DOHH2 (cell line): ENCODE measurements at regions not wholly inside any gene's neighbourhood (a gene's known extent, or its start where the extent isn't known, plus 50 kb on each side); places are given as distances from the start of the nearest gene placed in this dataset.

Experiments
- H3F3A ChIP-seq: fragments of 200-600 bp; sonication (generic), shearing (Covaris generic); 2 replicates; pipeline ENCODE4 v1.6.0; 2016; ENCODE audit warnings: antibody characterized with exemption, mild to moderate bottlenecking; ENCODE audit not compliant: control insufficient read depth, insufficient read depth
- H3K27ac ChIP-seq: fragments of 200-600 bp; sonication (generic); 2 replicates; pipeline ENCODE4 v1.5.1; 2014; ENCODE audit warnings: low read depth, mild to moderate bottlenecking, low read length, moderate library complexity
- H3K27me3 ChIP-seq: fragments of 200-600 bp; sonication (generic); 2 replicates; pipeline ENCODE4 v1.6.1; 2014; ENCODE audit warnings: mild to moderate bottlenecking, low read length, mixed read lengths; ENCODE audit not compliant: control insufficient read depth
- H3K36me3 ChIP-seq: fragments of 200-600 bp; sonication (generic); 2 replicates; pipeline ENCODE4 v1.6.1; 2014; ENCODE audit warnings: mild to moderate bottlenecking, low read length, moderate library complexity, mixed read lengths; ENCODE audit not compliant: control insufficient read depth
- H3K4me1 ChIP-seq: fragments of 200-600 bp; sonication (generic); 2 replicates; pipeline ENCODE4 v1.6.1; 2014; ENCODE audit warnings: mild to moderate bottlenecking, low read length, mixed read lengths; ENCODE audit not compliant: control insufficient read depth
- H3K4me2 ChIP-seq: fragments of 200-600 bp; sonication (generic); 2 replicates; pipeline ENCODE4 v1.6.0; 2014; ENCODE audit warnings: mild to moderate bottlenecking, low read length, moderate library complexity
- H3K4me3 ChIP-seq: fragments of 200-600 bp; sonication (generic); 2 replicates; pipeline ENCODE4 v1.5.1; 2014; ENCODE audit warnings: mild to moderate bottlenecking, low read length, mixed read lengths
- H3K79me2 ChIP-seq: fragments of 200-600 bp; sonication (generic); 2 replicates; pipeline ENCODE4 v1.6.1; 2014; ENCODE audit warnings: mild to moderate bottlenecking, low read length, mixed read lengths; ENCODE audit not compliant: control insufficient read depth
- H3K9me2 ChIP-seq: fragments of 200-600 bp; sonication (generic); replicated peaks from 2 replicates; pipeline ENCODE4 v1.6.1; 2014; ENCODE audit warnings: mild to moderate bottlenecking, low read length, mixed read lengths; ENCODE audit not compliant: control insufficient read depth
- H3K9me3 ChIP-seq: fragments of 200-600 bp; sonication (generic); 2 replicates; pipeline ENCODE4 v1.6.1; 2014; ENCODE audit warnings: antibody characterized with exemption, low read length, mixed read lengths; ENCODE audit not compliant: control insufficient read depth, insufficient read depth
- H4K20me1 ChIP-seq: fragments of 200-600 bp; sonication (generic); 2 replicates; pipeline ENCODE4 v1.6.0; 2014; ENCODE audit warnings: low read depth, mild to moderate bottlenecking, antibody characterized with exemption, low read length, moderate library complexity; ENCODE audit not compliant: control insufficient read depth, insufficient read depth
- CTCF ChIP-seq: fragments of 200-600 bp; sonication (generic); IDR thresholded peaks from one replicate; pipeline ENCODE4 v1.5.1; 2014; ENCODE audit warnings: antibody characterized with exemption, mild to moderate bottlenecking, low read depth, low read length; ENCODE audit not compliant: poor library complexity, severe bottlenecking
- EZH2phosphoT487 ChIP-seq: fragments of 200-600 bp; sonication (generic); IDR thresholded peaks from 2 replicates; pipeline ENCODE4 v1.6.1; 2017; ENCODE audit warnings: borderline replicate concordance, mild to moderate bottlenecking, antibody characterized with exemption, low read length, moderate library complexity, mixed read lengths

- no peaks in the 10 kb centered on the region for H3F3A ChIP-seq
- no peaks in the 10 kb centered on the region for H3K27me3 ChIP-seq
- H3K27ac ChIP-seq: no peak overlapping the region
- H4K20me1 ChIP-seq: no peaks in the 10 kb centered on the region
- no peaks in the 10 kb centered on the region for H3K9me2 ChIP-seq
- no peak overlapping the region for H3K4me2 ChIP-seq
- TF ChIP-seq EZH2phosphoT487: no peak
- no peak for TF ChIP-seq CTCF
- no peaks in the 10 kb centered on the region for H3K36me3 ChIP-seq
- H3K4me3 ChIP-seq: no peak overlapping the region
- H3K9me3 ChIP-seq: no peaks in the 10 kb centered on the region
- H3K4me1 ChIP-seq: no peaks in the 10 kb centered on the region
- no peaks in the 10 kb centered on the region for H3K79me2 ChIP-seq
These were observed 134.8 kb upstream of the GIMD1 start for GRCh38 chr4:106503116-106504050.

GRCh38 chr4:106502106-106502699 lies 133.6 kb upstream of the GIMD1 start:
- Histone ChIP-seq H3K9me2 (no peaks in the 10 kb centered on the region), H4K20me1 (no peaks in the 10 kb centered on the region), H3K4me1 (no peaks in the 10 kb centered on the region), H3K36me3 (no peaks in the 10 kb centered on the region), H3K9me3 (no peaks in the 10 kb centered on the region), H3K4me2 (no peak overlapping the region), H3K27ac (no peak overlapping the region), H3K27me3 (no peaks in the 10 kb centered on the region), H3K4me3 (no peak overlapping the region), H3F3A (no peaks in the 10 kb centered on the region), H3K79me2 (no peaks in the 10 kb centered on the region)
- TF ChIP-seq EZH2phosphoT487 (no peak), CTCF (peak; percentile 55)

- Histone ChIP-seq H3K36me3 (no peaks in the 10 kb centered on the region), H3K9me3 (no peaks in the 10 kb centered on the region), H3K4me3 (no peak overlapping the region), H3K9me2 (no peaks in the 10 kb centered on the region), H3F3A (no peaks in the 10 kb centered on the region), H4K20me1 (no peaks in the 10 kb centered on the region), H3K4me2 (no peak overlapping the region), H3K79me2 (no peaks in the 10 kb centered on the region), H3K4me1 (no peaks in the 10 kb centered on the region), H3K27ac (no peak overlapping the region), H3K27me3 (no peaks in the 10 kb centered on the region)
- no peak for TF ChIP-seq EZH2phosphoT487
- TF ChIP-seq CTCF: no peak
These were observed 128.7 kb upstream of the GIMD1 start for GRCh38 chr4:106497271-106497670.
